ENCODE measurements at regions not wholly inside any gene's neighbourhood (a gene's known extent, or its start where the extent isn't known, plus 50 kb on each side); places are given as distances from the start of the nearest gene placed in this dataset.

DNA sequence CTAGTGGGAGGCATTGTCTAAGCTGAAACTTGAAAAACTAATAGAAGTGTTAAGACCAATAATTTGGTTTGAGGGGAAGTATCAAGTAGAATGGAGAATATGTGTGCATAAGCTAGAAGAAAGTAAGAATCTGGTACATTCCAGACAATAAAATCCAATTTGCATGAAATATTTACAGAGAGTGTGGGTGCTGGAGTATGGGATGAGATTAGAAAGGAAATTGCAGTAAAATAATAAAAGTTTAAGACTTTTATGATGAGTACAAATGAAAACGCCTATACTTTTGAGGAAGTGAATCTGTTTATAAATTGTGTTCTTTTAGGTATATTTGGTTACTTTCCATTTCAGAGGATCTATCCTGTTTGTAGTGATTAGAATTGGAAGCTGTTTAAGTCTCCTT, 165.4 kb upstream of the TNC start:
- no peaks in the 10 kb centered on the region for H3K79me2 ChIP-seq (ENCODE audit: insufficient read depth, low read depth)
- H3K9ac ChIP-seq, result no peak overlapping the region
- H3K27ac ChIP-seq, result no peak overlapping the region
- no peaks in the 10 kb centered on the region for H4K20me1 ChIP-seq (ENCODE audit: insufficient read depth)
- no peak overlapping the region for H3K4me2 ChIP-seq
- H3K4me3 ChIP-seq (IDR thresholded peaks at IDR 0.05; ENCODE audit: insufficient read depth, low read depth, low read length), result no peak overlapping the region
- H2AFZ ChIP-seq (ENCODE audit: low read depth), result no peak overlapping the region
- H3K27me3 ChIP-seq (ENCODE audit: insufficient read depth, low read depth), result no peaks in the 10 kb centered on the region
- TF ChIP-seq, protein P1, sequence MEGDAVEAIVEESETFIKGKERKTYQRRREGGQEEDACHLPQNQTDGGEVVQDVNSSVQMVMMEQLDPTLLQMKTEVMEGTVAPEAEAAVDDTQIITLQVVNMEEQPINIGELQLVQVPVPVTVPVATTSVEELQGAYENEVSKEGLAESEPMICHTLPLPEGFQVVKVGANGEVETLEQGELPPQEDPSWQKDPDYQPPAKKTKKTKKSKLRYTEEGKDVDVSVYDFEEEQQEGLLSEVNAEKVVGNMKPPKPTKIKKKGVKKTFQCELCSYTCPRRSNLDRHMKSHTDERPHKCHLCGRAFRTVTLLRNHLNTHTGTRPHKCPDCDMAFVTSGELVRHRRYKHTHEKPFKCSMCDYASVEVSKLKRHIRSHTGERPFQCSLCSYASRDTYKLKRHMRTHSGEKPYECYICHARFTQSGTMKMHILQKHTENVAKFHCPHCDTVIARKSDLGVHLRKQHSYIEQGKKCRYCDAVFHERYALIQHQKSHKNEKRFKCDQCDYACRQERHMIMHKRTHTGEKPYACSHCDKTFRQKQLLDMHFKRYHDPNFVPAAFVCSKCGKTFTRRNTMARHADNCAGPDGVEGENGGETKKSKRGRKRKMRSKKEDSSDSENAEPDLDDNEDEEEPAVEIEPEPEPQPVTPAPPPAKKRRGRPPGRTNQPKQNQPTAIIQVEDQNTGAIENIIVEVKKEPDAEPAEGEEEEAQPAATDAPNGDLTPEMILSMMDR (conservative IDR thresholded peaks at IDR 0.05; ENCODE audit: low read depth, low read length), result no peak
- no peaks in the 10 kb centered on the region for H3K36me3 ChIP-seq (ENCODE audit: insufficient read depth)
- no peaks in the 10 kb centered on the region for H3K4me1 ChIP-seq (ENCODE audit: low read depth, poor library complexity, severe bottlenecking)

DNA sequence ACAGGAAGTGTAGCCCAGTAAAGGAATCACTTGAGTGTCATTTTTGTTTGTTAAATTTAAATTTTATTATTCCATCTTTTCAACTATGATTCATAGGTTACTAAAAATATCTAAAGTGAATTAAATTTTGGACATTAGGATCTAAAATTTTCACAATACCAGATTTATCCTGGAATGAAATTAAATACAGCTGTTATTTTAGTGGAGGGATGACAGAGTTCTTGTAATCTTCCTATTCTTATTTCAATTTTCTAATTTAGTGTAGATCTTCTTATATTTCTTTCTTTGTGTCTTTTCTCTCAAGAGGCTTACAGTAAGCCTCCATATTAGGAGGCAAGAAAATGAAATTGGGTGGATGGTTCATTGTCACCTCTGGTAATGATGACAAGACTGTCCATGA, 167.9 kb upstream of the TNC start:
- Histone ChIP-seq H2AFZ (ENCODE audit: low read depth) (no peak overlapping the region), H4K20me1 (ENCODE audit: insufficient read depth) (no peaks in the 10 kb centered on the region), H3K36me3 (ENCODE audit: insufficient read depth) (no peaks in the 10 kb centered on the region), H3K9ac (no peak overlapping the region), H3K4me3 (IDR thresholded peaks at IDR 0.05; ENCODE audit: insufficient read depth, low read depth, low read length) (no peak overlapping the region), H3K27ac (no peak overlapping the region), H3K79me2 (ENCODE audit: insufficient read depth, low read depth) (no peaks in the 10 kb centered on the region), H3K4me1 (ENCODE audit: low read depth, poor library complexity, severe bottlenecking) (no peaks in the 10 kb centered on the region), H3K27me3 (ENCODE audit: insufficient read depth, low read depth) (no peaks in the 10 kb centered on the region), H3K4me2 (no peak overlapping the region)
- TF ChIP-seq, protein P1 (conservative IDR thresholded peaks at IDR 0.05; ENCODE audit: low read depth, low read length), result no peak

DNA sequence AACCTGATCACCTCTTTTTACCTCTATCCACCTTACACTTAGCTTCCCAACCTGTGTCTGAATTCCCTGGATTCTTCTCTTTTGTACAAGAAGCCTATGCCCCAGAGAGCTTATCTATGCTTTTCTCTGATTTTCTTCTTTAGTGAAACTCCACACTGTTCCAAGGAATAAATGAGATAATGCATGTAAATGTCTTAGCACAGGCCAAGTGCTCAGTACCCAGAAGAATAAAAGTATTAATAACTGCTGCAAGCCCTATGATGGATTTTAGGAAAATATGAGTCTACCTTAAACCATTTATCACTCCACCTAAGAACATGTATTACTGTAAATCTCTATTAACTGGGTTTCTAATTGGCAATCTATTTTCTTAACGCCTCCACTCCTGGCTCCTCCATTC, 168.5 kb upstream of the TNC start:
- H2AFZ ChIP-seq (ENCODE audit: low read depth), result no peak overlapping the region
- H3K4me1 ChIP-seq (ENCODE audit: low read depth, poor library complexity, severe bottlenecking), result no peaks in the 10 kb centered on the region
- no peaks in the 10 kb centered on the region for H3K36me3 ChIP-seq (ENCODE audit: insufficient read depth)
- no peaks in the 10 kb centered on the region for H3K79me2 ChIP-seq (ENCODE audit: insufficient read depth, low read depth)
- no peak overlapping the region for H3K27ac ChIP-seq
- no peak overlapping the region for H3K4me2 ChIP-seq
- TF ChIP-seq, protein P1 (conservative IDR thresholded peaks at IDR 0.05; ENCODE audit: low read depth, low read length), result no peak
- H3K9ac ChIP-seq, result no peak overlapping the region
- H3K27me3 ChIP-seq (ENCODE audit: insufficient read depth, low read depth), result no peaks in the 10 kb centered on the region
- no peaks in the 10 kb centered on the region for H4K20me1 ChIP-seq (ENCODE audit: insufficient read depth)
- H3K4me3 ChIP-seq (IDR thresholded peaks at IDR 0.05; ENCODE audit: insufficient read depth, low read depth, low read length), result no peak overlapping the region

DNA sequence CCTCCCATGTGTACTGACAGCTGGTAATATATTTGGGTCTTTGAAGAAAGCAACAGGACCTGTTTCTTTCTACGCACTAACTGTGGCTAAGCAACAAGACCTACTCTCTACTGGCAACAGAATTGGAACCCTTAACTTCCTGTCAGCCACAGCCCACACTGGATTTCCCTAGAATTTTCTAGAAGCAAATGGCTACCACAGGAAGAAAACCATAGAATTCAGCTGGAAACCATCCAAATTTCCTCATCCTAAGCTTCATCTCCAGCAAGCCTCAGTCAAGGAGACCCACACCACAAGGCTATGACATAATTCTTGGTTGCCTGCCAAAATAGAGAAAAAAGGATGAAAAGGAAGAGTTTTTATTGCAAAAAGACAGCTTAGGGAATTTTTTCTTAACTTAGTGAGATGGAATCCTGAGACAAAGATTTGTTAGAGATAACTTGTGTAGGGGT, 171.8 kb upstream of the TNC start:
- no peaks in the 10 kb centered on the region for H3K36me3 ChIP-seq (ENCODE audit: insufficient read depth)
- H4K20me1 ChIP-seq (ENCODE audit: insufficient read depth), result no peaks in the 10 kb centered on the region
- H3K27ac ChIP-seq, result no peak overlapping the region
- H3K4me3 ChIP-seq (IDR thresholded peaks at IDR 0.05; ENCODE audit: insufficient read depth, low read depth, low read length), result no peak overlapping the region
- H3K79me2 ChIP-seq (ENCODE audit: insufficient read depth, low read depth), result no peaks in the 10 kb centered on the region
- H3K9ac ChIP-seq, result no peak overlapping the region
- no peak overlapping the region for H3K4me2 ChIP-seq
- no peaks in the 10 kb centered on the region for H3K4me1 ChIP-seq (ENCODE audit: low read depth, poor library complexity, severe bottlenecking)
- H3K27me3 ChIP-seq (ENCODE audit: insufficient read depth, low read depth), result no peaks in the 10 kb centered on the region
- TF ChIP-seq, protein P1 (conservative IDR thresholded peaks at IDR 0.05; ENCODE audit: low read depth, low read length), result no peak
- H2AFZ ChIP-seq (ENCODE audit: low read depth), result no peak overlapping the region
